GM03348 (cell line): ENCODE measurements at regions not wholly inside any gene's neighbourhood (a gene's known extent, or its start where the extent isn't known, plus 50 kb on each side); places are given as distances from the start of the nearest gene placed in this dataset.

Source experiments
- DNase-seq: peaks from one replicate; pipeline ENCODE4 v3.0.0; 2012; ENCODE audit warnings: low spot score

DNA sequence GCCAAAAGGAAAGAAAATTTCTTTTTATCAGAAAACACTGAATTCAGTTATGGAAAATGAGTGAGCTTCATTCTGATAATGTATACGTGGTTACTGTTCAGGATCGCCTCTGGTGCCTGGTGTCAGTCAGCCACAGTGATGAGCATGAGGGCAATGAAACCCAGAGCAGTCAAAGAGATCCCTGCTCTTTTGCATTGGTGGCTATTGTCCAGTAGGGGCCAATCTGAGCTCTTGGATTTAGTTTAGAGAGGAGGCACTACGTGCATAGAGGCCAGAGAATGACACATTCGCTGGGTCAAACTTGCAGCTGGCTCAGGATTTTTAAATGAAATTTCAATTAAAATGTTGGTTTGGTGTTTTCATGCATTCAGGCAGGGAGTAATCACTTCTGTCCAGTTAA lies 522.9 kb downstream of the TMEM182 start:
- DNase-seq, result no peak

DNA sequence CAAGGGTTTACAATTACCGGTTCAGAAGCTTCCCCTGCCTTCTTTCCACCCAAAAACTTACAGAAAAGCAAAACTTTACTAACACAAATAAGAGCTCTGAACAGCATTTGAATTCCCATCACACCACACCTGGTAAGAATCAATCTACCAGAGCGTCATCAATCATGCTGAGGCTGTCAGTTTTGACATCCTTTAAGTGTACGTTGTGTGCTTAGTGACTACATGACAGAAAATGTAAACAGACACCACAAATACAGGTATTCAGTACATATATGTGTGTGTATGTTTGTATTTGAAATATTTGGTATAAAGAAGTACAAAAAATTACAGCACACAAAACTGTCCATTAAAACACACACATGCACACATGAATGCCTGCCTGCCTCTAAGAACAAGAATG lies 523.5 kb downstream of the TMEM182 start:
- DNase-seq, result no peak

DNA sequence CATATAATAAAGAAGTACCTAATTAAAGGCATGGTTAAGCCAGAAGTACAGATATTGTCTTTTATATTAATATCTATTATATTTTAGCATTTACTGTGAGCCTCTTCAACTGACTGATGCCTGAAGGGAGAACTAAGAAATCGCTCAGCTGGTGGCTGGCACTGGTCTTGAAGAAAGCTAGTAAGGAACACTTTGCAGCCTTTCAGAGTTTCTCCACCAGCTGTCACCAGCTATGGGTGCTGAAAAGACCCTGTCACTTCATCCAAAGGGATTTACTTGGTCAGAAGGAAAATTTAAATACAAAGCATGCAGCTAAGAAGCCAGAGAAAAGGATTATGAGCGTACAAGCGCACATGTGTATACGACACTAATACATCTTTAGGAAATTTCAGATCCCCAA lies 525.9 kb downstream of the TMEM182 start:
- DNase-seq, result no peak

DNA sequence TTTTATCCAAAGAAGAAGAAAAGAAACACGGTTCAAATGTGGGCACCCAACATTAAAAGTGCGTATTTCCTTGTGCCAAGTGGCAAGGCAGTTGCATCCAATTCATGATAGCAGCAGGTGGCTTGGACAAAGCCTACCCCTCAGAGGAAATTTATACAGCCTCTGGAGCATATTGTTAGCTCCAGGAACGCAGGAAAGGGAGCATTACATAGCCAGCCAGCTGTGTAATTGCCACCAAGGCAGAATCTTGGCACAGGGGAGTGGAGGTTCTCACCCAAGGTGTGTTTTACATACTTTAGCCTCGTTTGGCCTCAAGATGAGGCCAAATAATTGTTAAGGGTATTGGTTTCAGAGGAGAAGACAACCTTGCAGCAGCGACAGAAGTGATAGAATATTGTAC lies 526.9 kb downstream of the TMEM182 start:
- no peak for DNase-seq

DNA sequence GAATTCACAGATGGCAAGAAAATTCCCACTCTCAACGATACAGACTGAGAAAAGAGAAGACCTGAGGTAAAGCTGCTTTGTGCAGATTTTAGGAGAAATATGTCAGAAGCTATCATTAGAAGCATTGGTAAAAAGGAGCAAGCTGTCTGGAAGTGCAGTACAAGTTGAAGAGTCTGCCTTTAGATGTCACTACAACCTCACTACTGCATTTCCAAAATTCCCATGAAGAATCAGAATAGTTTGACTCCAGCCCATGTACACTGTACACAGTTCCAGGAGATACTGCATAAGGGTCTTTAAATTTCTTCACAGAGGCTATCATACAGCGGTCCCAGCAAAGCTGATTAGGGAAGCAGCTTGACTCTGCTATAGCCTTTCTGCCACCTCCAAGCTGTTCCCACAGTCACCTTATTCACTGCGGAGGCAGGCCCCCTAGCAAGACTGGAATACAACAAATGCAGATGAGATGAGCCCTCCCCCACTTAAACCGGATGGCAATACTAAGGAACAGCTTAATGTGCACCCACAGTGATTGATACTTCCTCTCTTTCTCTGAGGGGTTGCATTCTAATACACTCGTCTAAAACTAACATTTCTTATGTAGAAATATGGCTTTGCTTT lies 527.4 kb downstream of the TMEM182 start:
- no peak for DNase-seq

DNA sequence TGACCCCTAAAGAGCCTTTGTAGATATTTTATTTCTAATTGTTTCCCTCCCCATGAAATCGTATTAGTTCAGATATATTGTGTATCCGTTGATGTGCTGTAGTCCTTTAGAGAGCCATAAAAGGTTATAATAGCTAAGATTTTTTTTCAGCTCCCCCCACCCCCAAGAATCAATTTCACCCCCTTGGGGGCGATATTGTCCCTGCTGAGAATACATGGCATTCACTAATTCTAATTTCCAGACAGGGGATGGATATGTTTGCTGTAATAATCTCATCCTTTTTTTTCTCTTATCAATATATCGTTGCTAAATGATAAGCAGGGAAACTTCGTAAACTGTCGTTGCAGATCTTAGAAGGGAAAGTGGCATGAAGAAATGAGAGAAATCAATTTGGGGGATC lies 530.7 kb downstream of the TMEM182 start:
- DNase-seq, result no peak

DNA sequence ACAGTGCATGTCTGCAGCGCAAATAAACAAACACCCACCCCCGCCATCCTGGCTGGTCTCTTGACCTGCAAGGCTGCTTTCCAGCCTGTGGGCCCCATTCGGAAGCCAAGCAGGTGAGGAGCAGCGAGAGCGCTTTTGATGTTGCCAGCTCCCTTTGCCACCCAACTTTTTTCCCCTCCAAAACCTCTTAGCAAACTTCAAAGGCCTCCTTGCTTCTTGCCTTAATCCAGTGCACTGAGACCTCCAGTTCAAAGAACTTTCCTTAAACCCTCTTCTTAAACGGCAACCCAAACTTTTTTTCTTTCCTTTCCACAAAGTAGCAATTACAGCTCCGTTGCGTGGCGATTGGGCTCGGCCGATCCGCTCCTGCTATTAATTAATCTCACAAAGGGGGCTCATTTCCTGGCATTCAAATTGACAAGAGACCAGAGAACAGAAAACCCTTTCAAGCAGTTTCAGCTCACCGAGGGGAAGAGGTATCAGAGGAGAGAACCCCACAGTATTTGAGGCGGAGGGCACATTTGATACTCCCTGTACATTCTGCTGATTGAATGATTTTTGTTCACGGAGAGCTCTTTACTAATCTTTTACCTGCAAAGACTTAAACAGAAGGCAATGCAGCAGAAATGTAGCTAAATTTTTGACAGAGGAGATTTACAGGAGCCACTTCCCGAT lies 531.4 kb downstream of the TMEM182 start:
- DNase-seq, result no peak

DNA sequence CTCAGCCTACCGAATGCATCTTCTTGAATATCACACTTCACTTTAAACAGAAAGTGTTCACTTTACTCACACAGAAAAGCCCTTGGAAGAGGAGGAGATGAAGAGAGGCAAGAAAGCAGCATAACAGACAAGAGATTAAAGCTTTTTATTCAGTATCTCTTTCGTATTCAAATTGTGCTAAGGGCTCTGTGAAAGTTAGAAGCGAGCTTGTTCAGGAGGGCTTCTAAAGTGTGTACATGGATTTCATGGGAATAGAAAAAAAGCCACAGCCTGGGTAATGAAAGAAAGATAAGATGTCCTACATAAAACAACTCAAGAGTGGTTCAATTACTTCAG lies 531.9 kb downstream of the TMEM182 start:
- no peak for DNase-seq

DNA sequence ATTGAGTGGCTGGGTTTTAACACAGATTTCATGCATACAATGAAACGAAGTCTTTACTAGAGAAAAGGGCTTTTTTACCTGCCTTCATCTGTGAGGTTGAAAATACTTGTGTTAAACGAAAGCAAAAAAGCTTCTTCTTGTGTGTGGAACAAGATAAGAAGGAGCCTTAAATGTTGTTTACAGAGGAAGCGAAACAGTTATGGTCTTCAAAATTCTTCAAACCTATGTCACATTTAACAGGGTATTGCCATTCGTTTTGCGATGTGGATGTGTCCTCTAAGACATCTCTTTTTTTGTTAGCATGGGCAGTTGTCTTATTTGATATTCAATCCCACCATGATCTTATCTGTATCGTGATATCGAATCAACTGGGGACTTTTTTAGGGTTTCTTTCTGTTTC lies 532.6 kb downstream of the TMEM182 start:
- DNase-seq, result no peak

DNA sequence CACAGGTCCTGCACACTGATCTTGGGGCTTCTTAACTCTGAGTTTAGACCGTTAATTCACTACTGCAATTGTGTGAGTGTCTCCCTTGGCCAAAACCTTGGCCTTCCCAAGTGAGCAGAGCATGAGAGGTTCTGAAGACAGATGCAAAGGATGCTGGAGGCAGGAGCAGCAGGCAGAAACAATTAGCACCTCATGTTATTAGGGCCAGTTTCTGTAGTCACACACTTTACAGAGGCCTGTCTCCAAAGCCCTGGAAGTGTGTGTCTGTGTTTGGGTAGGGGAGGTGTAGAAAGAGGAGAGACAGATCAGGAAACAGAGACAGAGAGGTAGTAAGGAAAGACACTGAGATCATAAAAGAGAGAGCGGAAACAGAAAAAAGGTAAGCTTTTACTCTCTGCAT lies 533.8 kb downstream of the TMEM182 start:
- no peak for DNase-seq

DNA sequence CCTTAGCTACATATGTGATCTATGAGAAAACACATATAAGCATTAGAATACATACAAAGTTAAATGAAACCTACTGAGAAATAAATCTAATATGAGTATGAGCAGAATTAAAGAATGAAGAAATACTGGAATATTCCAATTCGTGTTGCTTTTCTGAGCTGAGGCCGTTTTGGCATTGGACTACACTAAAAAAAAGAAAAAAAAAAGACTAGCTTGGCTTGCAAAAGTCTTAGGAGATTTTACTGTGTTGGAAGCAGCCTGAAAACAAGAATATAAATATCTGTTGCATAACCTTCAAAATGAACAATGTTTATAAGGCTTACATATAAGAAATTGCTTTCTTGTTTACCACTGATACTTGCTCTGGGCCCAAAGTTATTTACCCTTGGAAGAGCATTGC lies 562.8 kb downstream of the TMEM182 start:
- no peak for DNase-seq

DNA sequence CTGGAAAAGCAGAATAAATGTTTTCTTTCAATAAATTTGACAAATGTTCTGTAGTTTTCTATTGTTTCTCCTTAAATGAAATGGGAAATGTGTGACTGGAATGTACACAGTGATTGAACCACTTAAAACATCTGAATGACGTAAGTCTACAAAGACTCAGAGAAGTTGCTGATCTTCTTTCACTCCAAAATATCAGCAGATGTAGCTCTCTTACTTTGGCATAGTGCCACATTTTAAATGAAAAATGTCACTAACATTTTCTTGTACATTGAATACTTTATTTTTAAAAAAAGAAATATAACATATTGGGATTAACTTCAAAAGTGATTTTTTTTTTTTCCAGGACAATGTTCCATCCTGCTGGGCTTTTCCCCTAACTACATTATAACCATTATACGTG lies 565.6 kb downstream of the TMEM182 start:
- no peak for DNase-seq

DNA sequence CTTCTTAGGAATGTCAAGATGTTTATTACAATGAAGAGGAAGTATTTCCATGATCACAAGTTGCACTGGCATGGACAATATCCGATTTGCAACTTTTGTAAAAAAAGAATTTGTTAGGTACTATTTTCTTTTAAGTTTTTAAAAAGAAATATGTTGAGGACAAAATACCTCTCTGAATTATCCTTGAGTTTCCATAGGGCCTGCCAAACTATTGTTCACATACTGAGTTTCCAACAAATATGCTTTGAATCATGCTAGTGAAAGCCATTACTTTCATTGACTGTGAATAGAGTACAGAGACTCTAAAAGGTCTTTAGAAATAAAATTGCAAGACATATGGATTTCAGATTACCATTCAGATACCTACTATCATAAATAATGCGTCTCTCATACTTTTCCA lies 566.1 kb downstream of the TMEM182 start:
- DNase-seq, result no peak

DNA sequence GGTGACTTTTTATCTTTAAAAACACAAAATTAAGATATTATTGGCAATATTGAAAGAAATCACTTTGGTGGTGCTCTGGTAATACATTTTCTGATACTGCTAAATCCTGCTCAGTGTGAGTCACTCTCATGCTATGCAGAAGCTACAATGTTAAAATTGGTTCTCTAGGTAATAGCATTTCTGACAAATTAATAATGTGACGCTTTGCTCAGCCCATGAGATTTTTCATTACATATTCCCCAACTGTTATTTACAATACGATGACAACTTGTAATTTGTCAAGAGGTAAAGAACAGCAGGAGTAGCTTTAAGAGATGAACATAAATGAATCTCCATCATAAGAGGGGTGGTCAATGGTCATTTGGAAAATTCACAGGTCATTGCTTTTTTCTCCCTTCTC lies 573.6 kb downstream of the TMEM182 start:
- no peak for DNase-seq

DNA sequence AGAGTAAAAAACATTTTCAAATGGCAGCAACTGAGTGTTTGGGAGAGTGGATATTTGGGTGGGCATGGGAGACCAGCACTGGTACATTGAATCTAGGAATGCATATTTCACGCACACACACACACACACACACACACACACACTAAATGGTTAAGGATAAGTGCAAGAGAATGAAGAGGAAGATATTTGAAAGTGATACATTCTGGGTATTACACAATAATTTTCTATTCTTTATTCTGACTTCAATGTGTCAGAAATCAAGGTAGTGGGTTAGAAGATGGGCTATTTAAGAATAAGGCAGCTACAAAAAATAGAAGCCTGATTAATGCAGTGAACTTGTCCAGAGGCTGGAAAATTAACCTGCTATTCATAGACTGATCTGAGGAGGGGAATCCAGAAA lies 577.0 kb downstream of the TMEM182 start:
- no peak for DNase-seq

DNA sequence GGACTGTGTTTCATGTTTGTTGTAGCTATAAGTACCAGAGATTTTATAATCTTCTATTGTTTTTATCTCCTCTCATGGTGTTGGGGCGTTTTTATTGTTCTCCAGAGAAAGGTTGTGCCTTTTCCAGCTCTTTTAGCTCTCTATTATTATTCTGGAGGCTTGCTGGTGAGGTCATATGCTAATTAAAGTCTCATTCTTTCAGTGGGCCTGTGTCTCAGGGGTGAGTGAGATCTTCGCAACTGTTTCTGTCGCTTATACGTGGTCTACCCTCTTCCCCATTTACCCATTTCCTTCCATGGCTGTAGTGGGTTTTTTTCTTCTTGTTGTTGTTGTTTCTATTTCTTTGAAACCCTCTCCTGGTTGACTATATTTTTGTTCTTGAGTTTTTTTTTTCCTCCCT lies 584.9 kb downstream of the TMEM182 start:
- DNase-seq, result no peak

DNA sequence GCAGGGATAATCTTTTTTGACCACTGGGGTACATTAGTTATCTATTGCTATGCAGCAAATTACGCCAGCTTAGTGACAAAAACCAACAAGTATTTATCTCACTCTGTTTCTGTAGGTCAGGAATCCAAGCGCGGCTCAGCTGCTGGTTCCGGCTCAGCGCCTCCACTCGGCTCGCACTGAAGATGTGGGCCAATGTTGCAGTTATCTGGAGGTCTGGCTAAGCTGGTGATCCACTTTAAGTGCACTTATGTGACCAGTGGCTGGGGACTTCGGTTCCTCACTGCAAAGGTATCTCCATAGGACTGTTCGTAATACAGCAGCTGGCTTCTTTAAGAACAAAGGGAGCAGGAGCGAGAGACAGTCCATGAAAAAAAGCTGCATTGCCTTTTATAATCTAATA lies 591.9 kb downstream of the TMEM182 start:
- DNase-seq, result no peak

DNA sequence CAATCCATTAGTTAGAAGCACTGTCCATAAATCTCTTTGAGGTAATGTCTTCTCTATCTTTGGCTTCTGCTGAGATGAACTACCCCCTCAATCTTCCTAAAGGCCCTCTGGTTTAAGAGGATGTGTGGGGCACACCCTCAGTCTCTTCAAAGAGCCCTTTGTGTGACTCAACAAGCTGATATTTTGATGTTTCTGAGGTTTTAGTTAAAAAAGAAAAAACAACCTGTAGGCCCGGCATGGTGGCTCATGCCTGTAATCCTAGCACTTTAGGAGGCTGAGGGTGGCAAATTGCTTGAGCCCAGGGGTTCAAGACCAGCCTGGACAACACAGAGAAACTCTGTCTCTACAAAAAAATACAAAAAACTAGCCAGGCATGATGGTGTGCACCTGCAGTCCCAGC lies 593.5 kb downstream of the TMEM182 start:
- DNase-seq, result no peak

DNA sequence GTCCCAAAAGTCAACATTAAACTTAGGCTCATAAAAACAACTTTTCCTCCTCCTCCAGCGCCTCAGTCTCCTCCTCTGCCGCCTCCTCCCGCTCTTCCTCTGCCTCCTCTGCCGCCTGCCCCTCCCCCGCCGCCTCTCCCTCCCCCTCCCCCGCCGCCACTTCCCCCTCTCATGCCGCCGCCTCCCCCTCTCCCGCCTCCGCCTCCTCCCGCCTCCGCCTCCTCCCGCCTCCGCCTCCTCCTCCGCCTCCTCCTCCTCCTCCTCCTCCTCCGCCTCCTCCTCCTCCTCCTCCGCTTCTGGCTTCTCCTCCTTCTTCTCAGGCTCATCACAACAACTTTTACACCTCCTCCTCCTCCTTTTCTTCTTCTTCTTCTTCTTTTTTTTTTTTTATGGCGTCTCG lies 599.9 kb downstream of the TMEM182 start:
- no peak for DNase-seq

DNA sequence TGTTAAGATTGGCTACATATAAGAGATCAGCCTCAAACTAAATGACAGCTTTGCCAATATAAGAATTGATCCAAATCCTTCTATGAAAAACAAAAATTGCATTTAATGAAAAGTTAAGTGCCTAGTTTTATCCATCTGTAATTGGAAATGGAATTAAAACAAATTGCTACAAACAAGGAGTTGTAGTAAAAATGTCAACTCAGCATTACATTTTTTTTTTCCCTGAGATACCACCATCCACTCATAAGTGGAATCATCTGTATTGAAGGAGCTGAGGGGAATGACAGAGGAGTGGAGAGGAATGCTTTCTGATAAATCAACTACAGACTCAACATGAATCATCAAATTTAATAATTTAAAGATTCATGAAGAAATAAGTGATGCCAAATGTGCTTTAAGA lies 601.8 kb downstream of the TMEM182 start:
- no peak for DNase-seq

DNA sequence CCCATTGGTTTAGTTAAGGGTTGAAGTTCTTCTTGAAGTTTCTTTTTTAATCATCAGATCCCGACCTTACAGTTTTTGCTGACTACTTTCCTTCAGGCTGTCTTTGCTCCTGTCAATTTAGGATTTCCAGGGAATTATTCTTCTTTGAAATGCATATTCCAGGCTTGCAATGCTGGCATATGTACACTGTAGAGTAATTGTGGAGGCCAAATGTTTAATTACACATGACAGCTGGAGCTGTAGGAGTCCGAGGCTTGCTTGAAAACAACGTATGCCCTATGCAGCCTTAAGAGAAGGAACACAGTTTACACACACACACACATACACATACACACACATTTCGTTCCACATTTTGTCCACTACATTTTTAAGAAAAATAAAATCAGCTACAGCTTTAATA lies 602.3 kb downstream of the TMEM182 start:
- no peak for DNase-seq

DNA sequence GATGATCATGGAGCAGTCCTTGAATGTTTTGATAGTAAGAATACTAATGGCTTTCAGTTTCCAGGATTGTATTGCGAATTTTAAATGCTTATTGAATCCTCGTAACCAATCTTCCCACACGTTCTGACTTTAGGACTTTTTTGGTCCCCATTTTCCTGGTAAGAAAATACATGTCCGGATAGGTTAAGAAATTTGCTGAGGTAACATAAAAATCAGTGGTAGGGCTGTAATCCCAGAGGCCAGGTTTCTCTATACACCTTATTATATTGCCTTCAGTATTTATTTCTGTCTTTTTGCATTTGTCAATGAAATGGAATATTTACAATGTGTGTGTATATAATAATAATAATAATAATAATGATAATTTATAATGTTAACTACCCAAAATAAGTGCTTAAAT lies 603.2 kb downstream of the TMEM182 start:
- no peak for DNase-seq

DNA sequence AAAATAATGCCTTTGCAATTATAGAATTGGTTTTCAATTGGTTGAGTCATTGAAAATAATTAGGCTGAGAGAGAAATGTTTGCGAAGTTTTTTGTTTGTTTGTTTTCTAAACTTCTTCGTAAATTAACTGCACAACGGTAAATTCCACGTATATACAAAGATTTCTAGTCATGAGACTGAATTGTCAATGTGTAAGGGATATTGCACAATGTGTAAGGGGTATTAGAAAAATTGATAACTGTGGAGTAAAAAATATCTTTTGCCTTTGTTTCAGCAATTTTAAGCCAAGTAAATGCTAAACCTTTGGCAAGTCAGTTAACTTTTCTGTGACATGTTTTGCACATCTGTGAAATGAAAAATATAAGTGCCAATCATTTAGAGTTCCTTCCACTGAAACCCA lies 606.0 kb downstream of the TMEM182 start:
- DNase-seq, result no peak

DNA sequence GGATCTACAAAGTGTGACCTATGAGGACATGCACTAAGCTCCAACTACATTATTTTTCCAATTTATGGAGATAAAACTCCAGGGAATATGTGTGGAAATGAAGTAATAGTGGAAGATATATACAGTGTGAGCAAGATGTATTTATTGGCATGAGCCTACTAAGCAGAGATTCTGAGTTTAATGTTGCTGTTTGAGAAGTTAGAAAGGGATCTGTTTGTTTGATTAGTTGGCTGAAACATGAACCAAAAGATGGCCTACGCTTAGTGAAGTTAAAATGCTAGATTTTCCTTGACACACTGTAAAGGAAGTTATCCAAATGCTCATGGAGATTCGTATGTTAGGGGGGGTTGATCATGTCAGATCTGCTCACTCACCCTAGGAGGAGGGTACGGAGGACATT lies 621.7 kb downstream of the TMEM182 start:
- DNase-seq, result no peak

DNA sequence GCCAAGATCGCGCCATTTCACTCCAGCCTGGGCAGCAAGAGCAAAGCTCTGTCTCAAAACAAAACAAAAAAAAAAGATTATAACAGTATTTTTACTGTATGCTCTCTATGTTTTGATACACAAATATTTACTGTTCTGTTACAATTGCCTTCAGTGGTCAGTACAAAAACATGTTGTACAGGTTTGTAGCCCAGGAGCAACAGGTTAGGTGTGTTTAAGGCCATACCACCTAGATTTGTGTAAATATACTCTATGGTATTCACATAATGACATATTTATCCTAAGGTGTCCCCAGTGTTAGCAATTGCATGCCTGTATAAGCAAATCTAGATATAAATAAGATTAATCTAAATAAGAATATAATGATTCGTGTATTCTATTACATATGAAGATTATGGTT lies 625.0 kb downstream of the TMEM182 start:
- DNase-seq, result no peak
